ENCODE measurements at regions not wholly inside any gene's neighbourhood (a gene's known extent, or its start where the extent isn't known, plus 50 kb on each side); places are given as distances from the start of the nearest gene placed in this dataset.

DNA sequence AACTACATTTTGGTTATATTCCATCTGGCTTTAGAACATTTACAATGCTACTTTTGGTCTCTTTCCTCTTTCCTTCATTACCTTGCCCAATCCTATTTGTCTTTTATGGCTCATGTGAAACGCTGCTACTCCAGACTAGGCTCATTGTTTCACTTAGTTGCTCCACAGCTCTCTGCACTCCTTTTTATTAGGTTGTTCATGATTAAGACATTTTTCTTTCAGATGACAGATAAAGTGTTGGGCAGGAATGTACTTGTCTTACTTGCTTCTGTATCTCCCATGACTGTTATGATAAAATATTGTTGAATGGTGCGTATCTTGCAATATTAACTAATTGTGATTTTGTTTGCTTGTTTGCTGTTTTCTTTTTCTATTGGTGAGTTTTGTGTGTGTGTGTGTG, 1532.3 kb downstream of the KCNT2 start:
- no peak for TF ChIP-seq POLR2A (IDR thresholded peaks at IDR 0.05; ENCODE audit: low read depth, low read length)
- no peak for TF ChIP-seq POLR2AphosphoS5 (IDR thresholded peaks at IDR 0.05; ENCODE audit: low read depth, low read length)
- no peak for TF ChIP-seq TAF1 (IDR thresholded peaks at IDR 0.05; ENCODE audit: low read depth, low read length)
- TF ChIP-seq POU2F2 (IDR thresholded peaks at IDR 0.05; ENCODE audit: low read depth, low read length): no peak
